ENCODE measurements at regions not wholly inside any gene's neighbourhood (a gene's known extent, or its start where the extent isn't known, plus 50 kb on each side); places are given as distances from the start of the nearest gene placed in this dataset.

- Histone ChIP-seq H3K36me3 (ENCODE audit: control insufficient read depth, insufficient read depth, low read length) (no peaks in the 10 kb centered on the region), H3K4me3 (ENCODE audit: extremely low read depth, insufficient read depth, low read length, poor library complexity, severe bottlenecking) (no peak overlapping the region), H3K4me1 (ENCODE audit: control insufficient read depth, insufficient read depth, low read length, poor library complexity, severe bottlenecking) (no peaks in the 10 kb centered on the region), H3K9me3 (ENCODE audit: control insufficient read depth, low read length) (no peaks in the 10 kb centered on the region), H3K27ac (ENCODE audit: low read depth, low read length, severe bottlenecking) (no peak overlapping the region)
- WGBS, 2 experiments (ENCODE audit: insufficient coverage in 2 of 2) = 85 to 90% methylated on average over 2 of the region's 2 CpGs
Observed at GRCh38 chr1:165147799-165148198, 208.7 kb downstream of the LMX1A start.

- 30 to 33% methylated on average over 5 to 9 of the region's 12 CpGs for WGBS, 2 experiments (ENCODE audit: insufficient coverage in 2 of 2)
Observed at GRCh38 chr1:165144757-165145397, 211.6 kb downstream of the LMX1A start.

GRCh38 chr1:165143437-165144065, 213.0 kb downstream of the LMX1A start:
- Histone ChIP-seq H3K27ac (ENCODE audit: low read depth, low read length, severe bottlenecking) (no peak overlapping the region), H3K4me1 (ENCODE audit: control insufficient read depth, insufficient read depth, low read length, poor library complexity, severe bottlenecking) (no peaks in the 10 kb centered on the region), H3K36me3 (ENCODE audit: control insufficient read depth, insufficient read depth, low read length) (no peaks in the 10 kb centered on the region), H3K4me3 (ENCODE audit: extremely low read depth, insufficient read depth, low read length, poor library complexity, severe bottlenecking) (no peak overlapping the region), H3K9me3 (ENCODE audit: control insufficient read depth, low read length) (no peaks in the 10 kb centered on the region)
- 13 to 29% methylated on average over 1 of the region's 4 CpGs for WGBS, 2 experiments (ENCODE audit: insufficient coverage in 2 of 2)

More at GRCh38 chr1:165144757-165145397, 211.6 kb downstream of the LMX1A start:
- H3K27ac ChIP-seq (ENCODE audit: low read depth, low read length, severe bottlenecking) = no peak overlapping the region
- H3K36me3 ChIP-seq (ENCODE audit: control insufficient read depth, insufficient read depth, low read length) = no peaks in the 10 kb centered on the region
- H3K9me3 ChIP-seq (ENCODE audit: control insufficient read depth, low read length) = no peaks in the 10 kb centered on the region
- H3K4me3 ChIP-seq (ENCODE audit: extremely low read depth, insufficient read depth, low read length, poor library complexity, severe bottlenecking) = no peak overlapping the region
- no peaks in the 10 kb centered on the region for H3K4me1 ChIP-seq (ENCODE audit: control insufficient read depth, insufficient read depth, low read length, poor library complexity, severe bottlenecking)

GRCh38 chr1:165138960-165139359, 217.6 kb downstream of the LMX1A start:
- H3K36me3 ChIP-seq (ENCODE audit: control insufficient read depth, insufficient read depth, low read length) = no peaks in the 10 kb centered on the region
- WGBS, 2 experiments (ENCODE audit: insufficient coverage in 2 of 2) = 70 to 90% methylated on average over 1 of the region's 1 CpG
- H3K9me3 ChIP-seq (ENCODE audit: control insufficient read depth, low read length) = no peaks in the 10 kb centered on the region
- no peaks in the 10 kb centered on the region for H3K4me1 ChIP-seq (ENCODE audit: control insufficient read depth, insufficient read depth, low read length, poor library complexity, severe bottlenecking)
- H3K27ac ChIP-seq (ENCODE audit: low read depth, low read length, severe bottlenecking) = no peak overlapping the region
- H3K4me3 ChIP-seq (ENCODE audit: extremely low read depth, insufficient read depth, low read length, poor library complexity, severe bottlenecking) = no peak overlapping the region

- WGBS, 2 experiments (ENCODE audit: insufficient coverage in 2 of 2) = 84 to 89% methylated on average over 4 to 5 of the region's 5 CpGs
- H3K27ac ChIP-seq (ENCODE audit: low read depth, low read length, severe bottlenecking) = no peak overlapping the region
- H3K9me3 ChIP-seq (ENCODE audit: control insufficient read depth, low read length) = no peaks in the 10 kb centered on the region
- no peaks in the 10 kb centered on the region for H3K36me3 ChIP-seq (ENCODE audit: control insufficient read depth, insufficient read depth, low read length)
- H3K4me3 ChIP-seq (ENCODE audit: extremely low read depth, insufficient read depth, low read length, poor library complexity, severe bottlenecking) = no peak overlapping the region
- no peaks in the 10 kb centered on the region for H3K4me1 ChIP-seq (ENCODE audit: control insufficient read depth, insufficient read depth, low read length, poor library complexity, severe bottlenecking)
Observed at GRCh38 chr1:165137551-165138316, 218.8 kb downstream of the LMX1A start.

GRCh38 chr1:165134431-165134830, 222.1 kb downstream of the LMX1A start:
- no peak overlapping the region for H3K27ac ChIP-seq (ENCODE audit: low read depth, low read length, severe bottlenecking)
- no peaks in the 10 kb centered on the region for H3K9me3 ChIP-seq (ENCODE audit: control insufficient read depth, low read length)
- H3K4me3 ChIP-seq (ENCODE audit: extremely low read depth, insufficient read depth, low read length, poor library complexity, severe bottlenecking) = no peak overlapping the region
- H3K4me1 ChIP-seq (ENCODE audit: control insufficient read depth, insufficient read depth, low read length, poor library complexity, severe bottlenecking) = no peaks in the 10 kb centered on the region
- H3K36me3 ChIP-seq (ENCODE audit: control insufficient read depth, insufficient read depth, low read length) = no peaks in the 10 kb centered on the region
- 93 to 96% methylated on average over 2 to 3 of the region's 4 CpGs for WGBS, 2 experiments (ENCODE audit: insufficient coverage in 2 of 2)

GRCh38 chr1:165129568-165130164, 226.8 kb downstream of the LMX1A start:
- H3K4me3 ChIP-seq (ENCODE audit: extremely low read depth, insufficient read depth, low read length, poor library complexity, severe bottlenecking) = no peak overlapping the region
- 19 to 25% methylated on average over 6 of the region's 6 CpGs for WGBS, 2 experiments (ENCODE audit: insufficient coverage in 2 of 2)
- H3K4me1 ChIP-seq (ENCODE audit: control insufficient read depth, insufficient read depth, low read length, poor library complexity, severe bottlenecking) = no peaks in the 10 kb centered on the region
- H3K9me3 ChIP-seq (ENCODE audit: control insufficient read depth, low read length) = no peaks in the 10 kb centered on the region
- no peaks in the 10 kb centered on the region for H3K36me3 ChIP-seq (ENCODE audit: control insufficient read depth, insufficient read depth, low read length)
- no peak overlapping the region for H3K27ac ChIP-seq (ENCODE audit: low read depth, low read length, severe bottlenecking)

GRCh38 chr1:165124772-165125171, 231.7 kb downstream of the LMX1A start:
- Histone ChIP-seq H3K36me3 (ENCODE audit: control insufficient read depth, insufficient read depth, low read length) (no peaks in the 10 kb centered on the region), H3K9me3 (ENCODE audit: control insufficient read depth, low read length) (no peaks in the 10 kb centered on the region), H3K27ac (ENCODE audit: low read depth, low read length, severe bottlenecking) (no peak overlapping the region), H3K4me1 (ENCODE audit: control insufficient read depth, insufficient read depth, low read length, poor library complexity, severe bottlenecking) (no peaks in the 10 kb centered on the region), H3K4me3 (ENCODE audit: extremely low read depth, insufficient read depth, low read length, poor library complexity, severe bottlenecking) (no peak overlapping the region)
- 81 to 87% methylated on average over 3 to 4 of the region's 4 CpGs for WGBS, 2 experiments (ENCODE audit: insufficient coverage in 2 of 2)

GRCh38 chr1:165119086-165119485, 237.4 kb downstream of the LMX1A start:
- no peak overlapping the region for H3K4me3 ChIP-seq (ENCODE audit: extremely low read depth, insufficient read depth, low read length, poor library complexity, severe bottlenecking)
- no peak overlapping the region for H3K27ac ChIP-seq (ENCODE audit: low read depth, low read length, severe bottlenecking)
- H3K4me1 ChIP-seq (ENCODE audit: control insufficient read depth, insufficient read depth, low read length, poor library complexity, severe bottlenecking) = peaks cover 3% of the 10 kb centered on the region
- 30% methylated on average over 1 of the region's 5 CpGs; no CpG with 5 or more reads in 1 of the 2 experiments for WGBS, 2 experiments (ENCODE audit: insufficient coverage in 2 of 2)
- H3K36me3 ChIP-seq (ENCODE audit: control insufficient read depth, insufficient read depth, low read length) = no peaks in the 10 kb centered on the region
- H3K9me3 ChIP-seq (ENCODE audit: control insufficient read depth, low read length) = no peaks in the 10 kb centered on the region

- Histone ChIP-seq H3K9me3 (ENCODE audit: control insufficient read depth, low read length) (no peaks in the 10 kb centered on the region), H3K4me3 (ENCODE audit: extremely low read depth, insufficient read depth, low read length, poor library complexity, severe bottlenecking) (no peak overlapping the region), H3K27ac (ENCODE audit: low read depth, low read length, severe bottlenecking) (no peak overlapping the region), H3K36me3 (ENCODE audit: control insufficient read depth, insufficient read depth, low read length) (no peaks in the 10 kb centered on the region), H3K4me1 (ENCODE audit: control insufficient read depth, insufficient read depth, low read length, poor library complexity, severe bottlenecking) (peaks cover 3% of the 10 kb centered on the region)
- WGBS, 2 experiments (ENCODE audit: insufficient coverage in 2 of 2) = 11 to 23% methylated on average over 14 to 28 of the region's 33 CpGs
Observed at GRCh38 chr1:165117482-165117881, 239.0 kb downstream of the LMX1A start.

All from mesodermal cell (in vitro differentiated cells).